ENCODE measurements at regions not wholly inside any gene's neighbourhood (a gene's known extent, or its start where the extent isn't known, plus 50 kb on each side); places are given as distances from the start of the nearest gene placed in this dataset.

DNA sequence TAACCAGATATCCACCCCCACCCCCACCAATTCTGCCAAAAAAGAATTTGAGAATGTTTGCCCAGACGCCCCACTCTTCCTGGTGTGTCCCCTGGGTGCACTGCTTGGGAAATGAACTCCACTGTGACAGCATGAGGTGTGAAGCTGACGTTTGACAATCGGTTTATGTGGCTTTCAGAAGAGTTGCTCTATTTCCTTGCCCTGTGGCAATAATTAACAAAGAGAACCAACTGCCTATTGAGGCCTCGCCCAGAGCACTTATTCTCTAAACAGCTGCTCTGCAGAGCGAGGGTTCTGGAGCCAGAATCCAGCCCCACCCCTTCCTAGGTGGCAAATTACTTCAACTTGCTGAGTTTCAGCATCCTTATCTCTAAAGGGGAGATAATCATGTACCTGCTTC lies 115.8 kb upstream of the SIX3 start:
- H3K4me1 ChIP-seq (replicated peaks): no peaks in the 10 kb centered on the region
- no peaks in the 10 kb centered on the region for H3K27me3 ChIP-seq (replicated peaks)
- no peak overlapping the region for H3K27ac ChIP-seq
- H3K9me3 ChIP-seq (replicated peaks): no peaks in the 10 kb centered on the region
- no peaks in the 10 kb centered on the region for H3K36me3 ChIP-seq
- no peak overlapping the region for H3K4me3 ChIP-seq
- no peak for DNase-seq (ENCODE audit: low read depth in 1 of 2, low spot score in 2 of 2)

DNA sequence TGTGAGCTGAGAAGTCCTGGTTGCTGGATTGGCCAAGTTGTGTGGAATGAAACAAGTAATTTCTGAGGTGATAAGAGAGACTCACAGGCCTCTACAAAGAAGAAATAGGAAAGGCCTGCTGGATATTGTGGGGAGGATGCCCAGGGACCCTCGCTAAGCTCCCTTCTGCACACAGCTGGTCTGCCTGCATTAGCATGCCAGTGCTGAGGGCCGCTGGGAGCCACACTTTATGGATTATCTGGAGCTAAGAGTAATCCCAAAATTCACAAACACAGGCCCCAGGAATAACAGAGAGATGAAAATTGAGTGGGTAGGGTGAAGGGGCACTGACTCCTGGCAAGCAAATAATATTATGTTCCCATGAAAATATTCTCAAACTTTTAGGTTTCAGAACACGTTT lies 114.9 kb upstream of the SIX3 start:
- H3K36me3 ChIP-seq: no peaks in the 10 kb centered on the region
- no peak for DNase-seq (ENCODE audit: low read depth in 1 of 2, low spot score in 2 of 2)
- H3K27ac ChIP-seq: no peak overlapping the region
- no peaks in the 10 kb centered on the region for H3K4me1 ChIP-seq (replicated peaks)
- no peaks in the 10 kb centered on the region for H3K27me3 ChIP-seq (replicated peaks)
- no peak overlapping the region for H3K4me3 ChIP-seq
- no peaks in the 10 kb centered on the region for H3K9me3 ChIP-seq (replicated peaks)

DNA sequence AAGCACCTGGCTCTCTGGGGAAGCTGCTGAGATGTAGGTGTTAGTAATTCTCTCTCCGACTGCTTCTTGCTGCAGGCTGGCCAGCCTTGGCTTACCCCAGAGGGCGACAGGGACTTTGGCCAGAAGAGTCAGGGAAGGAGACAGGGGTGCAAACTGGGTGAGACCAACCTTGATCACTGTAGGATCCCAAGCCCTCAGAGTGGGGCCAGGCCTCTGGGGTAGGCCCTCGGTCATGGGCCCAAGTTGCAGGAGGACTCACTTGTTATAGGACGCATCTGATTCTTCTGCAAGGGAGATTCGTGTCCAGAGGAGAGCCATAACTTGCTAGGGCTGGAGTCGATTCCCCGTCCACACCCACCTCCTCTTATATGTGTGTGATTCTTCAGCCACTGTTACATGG lies 111.7 kb upstream of the SIX3 start:
- Histone ChIP-seq H3K36me3 (no peaks in the 10 kb centered on the region), H3K4me1 (replicated peaks) (no peaks in the 10 kb centered on the region), H3K27me3 (replicated peaks) (no peaks in the 10 kb centered on the region), H3K27ac (no peak overlapping the region), H3K4me3 (no peak overlapping the region), H3K9me3 (replicated peaks) (no peaks in the 10 kb centered on the region)
- DNase-seq (ENCODE audit: low read depth in 1 of 2, low spot score in 2 of 2): no peak

DNA sequence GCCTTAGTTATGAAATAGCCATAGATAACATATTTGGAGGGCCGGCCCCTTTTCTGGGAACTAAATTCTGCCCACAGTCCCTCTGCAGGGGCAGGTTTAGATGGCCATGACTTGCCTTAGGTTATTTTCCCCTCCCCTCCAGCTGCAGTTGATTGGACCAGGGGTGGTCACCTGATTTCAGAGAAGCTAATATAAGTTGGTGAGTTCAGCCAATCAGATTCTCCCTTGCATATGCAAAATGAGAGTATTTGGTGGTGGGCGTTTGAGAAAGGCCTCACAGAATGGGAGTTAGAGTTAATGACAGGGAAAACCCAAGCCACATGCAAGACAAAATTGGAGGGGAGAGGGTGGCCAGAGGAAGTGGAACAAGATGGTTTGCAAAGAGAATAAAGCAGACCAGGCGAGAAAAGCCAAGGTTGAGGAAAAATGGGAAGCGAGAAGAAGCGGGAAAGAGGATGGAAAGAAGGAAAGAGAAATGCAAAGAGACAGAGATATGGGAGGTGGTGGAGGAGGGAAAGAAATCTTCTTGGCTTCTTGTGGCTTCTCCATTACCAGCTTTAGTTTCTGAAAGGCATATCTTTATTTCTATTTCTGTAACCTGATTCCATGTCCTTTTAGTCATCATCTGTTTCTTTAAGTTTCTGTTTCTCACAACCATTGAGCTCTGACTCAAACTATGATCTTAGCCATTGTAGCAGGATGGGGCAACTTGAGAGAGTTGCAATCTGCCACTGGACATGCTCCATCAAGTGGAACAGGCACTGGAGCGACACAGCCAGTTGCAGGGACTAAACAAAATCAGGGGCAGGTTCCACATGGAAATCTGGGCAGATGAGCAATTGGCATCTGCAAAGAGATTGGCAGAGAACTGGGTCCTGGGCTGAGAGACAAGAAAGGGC lies 108.1 kb upstream of the SIX3 start:
- no peaks in the 10 kb centered on the region for H3K27me3 ChIP-seq (replicated peaks)
- no peak for DNase-seq (ENCODE audit: low read depth in 1 of 2, low spot score in 2 of 2)

GRCh38 chr2:44834656-44835055 lies 106.8 kb upstream of the SIX3 start:
- no peak overlapping the region for H3K27ac ChIP-seq
- H3K36me3 ChIP-seq: no peaks in the 10 kb centered on the region
- no peaks in the 10 kb centered on the region for H3K27me3 ChIP-seq (replicated peaks)
- H3K4me1 ChIP-seq (replicated peaks): no peaks in the 10 kb centered on the region
- H3K9me3 ChIP-seq (replicated peaks): no peaks in the 10 kb centered on the region
- DNase-seq (ENCODE audit: low read depth in 1 of 2, low spot score in 2 of 2): no peak
- no peak overlapping the region for H3K4me3 ChIP-seq

More for the DNA sequence above, 108.1 kb upstream of the SIX3 start:
- Histone ChIP-seq H3K27ac (no peak overlapping the region), H3K4me3 (no peak overlapping the region), H3K9me3 (replicated peaks) (no peaks in the 10 kb centered on the region), H3K4me1 (replicated peaks) (no peaks in the 10 kb centered on the region), H3K36me3 (no peaks in the 10 kb centered on the region)

DNA sequence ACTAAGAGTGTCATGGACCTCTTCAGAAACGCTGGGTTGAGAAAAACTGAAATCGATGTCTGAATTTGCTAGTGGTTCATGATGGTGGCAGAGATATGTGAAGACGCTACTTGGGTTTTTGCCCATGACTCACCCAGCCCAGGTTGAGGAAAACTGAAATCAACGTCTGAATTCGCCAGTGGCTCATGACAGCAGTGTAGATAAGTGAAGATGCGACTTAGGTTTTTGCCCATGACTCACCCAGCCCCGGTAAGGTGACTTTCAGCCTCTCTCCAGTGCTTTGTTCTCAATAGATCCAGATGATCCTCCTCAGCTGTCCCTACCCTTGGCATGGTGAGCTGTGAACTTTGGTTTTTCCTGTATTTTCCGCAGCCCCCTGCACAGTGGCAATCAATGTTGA lies 105.3 kb upstream of the SIX3 start:
- H3K9me3 ChIP-seq (replicated peaks): no peaks in the 10 kb centered on the region
- no peaks in the 10 kb centered on the region for H3K27me3 ChIP-seq (replicated peaks)
- no peaks in the 10 kb centered on the region for H3K36me3 ChIP-seq
- no peak overlapping the region for H3K27ac ChIP-seq
- no peak overlapping the region for H3K4me3 ChIP-seq
- no peaks in the 10 kb centered on the region for H3K4me1 ChIP-seq (replicated peaks)
- peak in 1 of 2 experiments; percentile 20 for DNase-seq (ENCODE audit: low read depth in 1 of 2, low spot score in 2 of 2)

DNA sequence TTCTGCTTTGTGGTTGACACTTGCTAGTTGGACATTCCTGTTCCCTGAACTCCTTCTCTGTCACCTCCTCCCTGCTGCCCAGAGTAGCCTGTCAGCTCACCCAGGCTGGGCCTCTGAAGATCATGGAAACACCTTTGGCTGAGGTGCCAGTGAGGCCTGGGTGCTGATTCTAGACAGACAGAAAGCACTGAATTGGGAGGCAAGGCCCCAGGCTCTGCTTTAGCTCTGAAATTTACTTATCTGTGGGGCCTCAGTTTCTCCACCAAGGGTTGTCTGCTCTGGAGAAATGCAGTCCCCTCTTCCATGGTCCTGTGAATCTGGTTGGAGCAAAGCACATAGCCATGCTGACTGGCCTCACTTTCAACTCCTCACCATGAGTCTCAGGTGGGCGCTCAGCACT lies 104.6 kb upstream of the SIX3 start:
- H3K27me3 ChIP-seq (replicated peaks): no peaks in the 10 kb centered on the region
- no peak overlapping the region for H3K27ac ChIP-seq
- DNase-seq (ENCODE audit: low read depth in 1 of 2, low spot score in 2 of 2): peak in 1 of 2 experiments; percentile 22
- no peaks in the 10 kb centered on the region for H3K4me1 ChIP-seq (replicated peaks)
- H3K4me3 ChIP-seq: no peak overlapping the region
- H3K36me3 ChIP-seq: no peaks in the 10 kb centered on the region
- no peaks in the 10 kb centered on the region for H3K9me3 ChIP-seq (replicated peaks)

- no peak overlapping the region for H3K27ac ChIP-seq
- H3K4me1 ChIP-seq (replicated peaks): no peaks in the 10 kb centered on the region
- no peaks in the 10 kb centered on the region for H3K36me3 ChIP-seq
- DNase-seq (ENCODE audit: low read depth in 1 of 2, low spot score in 2 of 2): peak in 1 of 2 experiments; percentile 19
- H3K9me3 ChIP-seq (replicated peaks): no peaks in the 10 kb centered on the region
- H3K4me3 ChIP-seq: no peak overlapping the region
- H3K27me3 ChIP-seq (replicated peaks): no peaks in the 10 kb centered on the region
Observed at GRCh38 chr2:44838116-44838790, 103.2 kb upstream of the SIX3 start.

DNA sequence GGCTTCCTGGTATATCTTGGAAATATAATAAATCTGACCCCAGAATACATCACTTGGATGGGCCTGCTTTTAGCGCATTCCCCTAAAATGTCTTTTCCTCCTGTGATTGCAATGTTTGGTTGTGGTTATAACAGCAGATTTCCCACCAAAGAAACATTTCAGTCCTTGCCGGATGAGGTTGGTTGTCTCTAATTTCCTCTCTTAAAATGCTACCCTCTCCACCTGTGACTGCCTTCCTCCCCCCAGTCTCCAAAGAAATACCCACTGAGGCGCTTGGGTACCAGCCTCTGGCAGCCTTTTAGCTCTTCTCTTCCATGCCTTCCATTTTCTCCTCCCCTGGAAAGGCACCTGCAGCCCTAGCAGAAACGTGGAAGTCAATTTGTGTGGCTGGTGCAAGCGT lies 102.1 kb upstream of the SIX3 start:
- DNase-seq (ENCODE audit: low read depth in 1 of 2, low spot score in 2 of 2): peak in 1 of 2 experiments; percentile 17
- no peaks in the 10 kb centered on the region for H3K4me1 ChIP-seq (replicated peaks)
- H3K9me3 ChIP-seq (replicated peaks): no peaks in the 10 kb centered on the region
- no peak overlapping the region for H3K27ac ChIP-seq
- no peaks in the 10 kb centered on the region for H3K36me3 ChIP-seq
- H3K4me3 ChIP-seq: no peak overlapping the region
- H3K27me3 ChIP-seq (replicated peaks): no peaks in the 10 kb centered on the region

GRCh38 chr2:44839771-44840502 lies 101.6 kb upstream of the SIX3 start:
- no peak overlapping the region for H3K4me3 ChIP-seq
- H3K27ac ChIP-seq: no peak overlapping the region
- DNase-seq (ENCODE audit: low read depth in 1 of 2, low spot score in 2 of 2): no peak
- H3K36me3 ChIP-seq: no peaks in the 10 kb centered on the region
- H3K9me3 ChIP-seq (replicated peaks): no peaks in the 10 kb centered on the region
- no peaks in the 10 kb centered on the region for H3K27me3 ChIP-seq (replicated peaks)
- H3K4me1 ChIP-seq (replicated peaks): no peaks in the 10 kb centered on the region

DNA sequence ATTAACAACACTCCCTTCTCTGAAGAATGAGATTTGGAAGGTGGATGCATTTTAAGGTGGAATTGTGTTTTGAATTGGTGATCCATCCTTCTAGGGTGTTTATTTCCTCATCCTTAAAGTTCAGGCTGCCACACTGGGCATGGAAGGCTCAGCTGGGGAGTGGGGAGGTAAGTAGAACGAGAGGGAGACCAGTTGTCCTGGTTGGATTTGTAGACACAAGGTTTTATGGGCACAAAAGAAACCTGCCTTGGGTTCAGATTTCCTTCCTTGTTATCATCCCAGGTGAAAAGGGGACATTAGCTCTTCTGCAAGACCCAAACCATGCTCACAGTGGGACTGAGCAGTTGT lies 101.0 kb upstream of the SIX3 start:
- Histone ChIP-seq H3K9me3 (replicated peaks) (no peaks in the 10 kb centered on the region), H3K27me3 (replicated peaks) (no peaks in the 10 kb centered on the region), H3K27ac (no peak overlapping the region), H3K4me3 (no peak overlapping the region), H3K36me3 (no peaks in the 10 kb centered on the region), H3K4me1 (replicated peaks) (no peaks in the 10 kb centered on the region)
- no peak for DNase-seq (ENCODE audit: low read depth in 1 of 2, low spot score in 2 of 2)

DNA sequence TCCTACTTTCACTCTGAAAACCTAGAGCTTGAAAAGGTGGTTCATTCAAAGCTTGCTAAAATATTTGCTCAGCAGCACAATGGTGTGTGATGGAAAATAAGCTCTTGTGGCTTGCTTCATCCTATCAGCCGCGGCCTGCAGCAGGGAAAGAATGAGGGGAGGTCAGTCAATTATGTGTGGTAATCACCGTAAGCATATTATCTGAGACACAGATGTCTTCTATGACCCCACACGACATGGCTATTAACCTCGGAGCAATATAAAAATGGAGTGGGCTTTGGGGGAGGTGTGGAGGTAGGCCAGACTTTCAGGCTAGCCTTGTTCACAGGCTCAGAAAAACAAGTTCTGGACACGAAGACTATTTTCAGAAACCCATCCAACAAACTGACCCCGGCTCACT lies 98.4 kb upstream of the SIX3 start:
- H3K27me3 ChIP-seq (replicated peaks): no peaks in the 10 kb centered on the region
- no peaks in the 10 kb centered on the region for H3K4me1 ChIP-seq (replicated peaks)
- no peak overlapping the region for H3K27ac ChIP-seq
- H3K36me3 ChIP-seq: no peaks in the 10 kb centered on the region
- no peaks in the 10 kb centered on the region for H3K9me3 ChIP-seq (replicated peaks)
- H3K4me3 ChIP-seq: no peak overlapping the region
- DNase-seq (ENCODE audit: low read depth in 1 of 2, low spot score in 2 of 2): no peak

GRCh38 chr2:44843641-44844310 lies 97.7 kb upstream of the SIX3 start:
- H3K27me3 ChIP-seq (replicated peaks): no peaks in the 10 kb centered on the region
- no peak overlapping the region for H3K4me3 ChIP-seq
- no peaks in the 10 kb centered on the region for H3K4me1 ChIP-seq (replicated peaks)
- no peak overlapping the region for H3K27ac ChIP-seq
- no peak for DNase-seq (ENCODE audit: low read depth in 1 of 2, low spot score in 2 of 2)
- no peaks in the 10 kb centered on the region for H3K36me3 ChIP-seq
- no peaks in the 10 kb centered on the region for H3K9me3 ChIP-seq (replicated peaks)

Data from SJSA1 (cell line).